GM12873 (cell line): ENCODE measurements at regions not wholly inside any gene's neighbourhood (a gene's known extent, or its start where the extent isn't known, plus 50 kb on each side); places are given as distances from the start of the nearest gene placed in this dataset.

Experiments
- TF ChIP-seq, protein P1 (sequence below): IDR thresholded peaks from 2 replicates; pipeline ENCODE4 v1.5.1; 2012; ENCODE audit warnings: low read depth, mild to moderate bottlenecking, moderate library complexity, low read length, control low read depth; ENCODE audit not compliant: insufficient read depth; ENCODE audit errors: missing control alignments

DNA sequence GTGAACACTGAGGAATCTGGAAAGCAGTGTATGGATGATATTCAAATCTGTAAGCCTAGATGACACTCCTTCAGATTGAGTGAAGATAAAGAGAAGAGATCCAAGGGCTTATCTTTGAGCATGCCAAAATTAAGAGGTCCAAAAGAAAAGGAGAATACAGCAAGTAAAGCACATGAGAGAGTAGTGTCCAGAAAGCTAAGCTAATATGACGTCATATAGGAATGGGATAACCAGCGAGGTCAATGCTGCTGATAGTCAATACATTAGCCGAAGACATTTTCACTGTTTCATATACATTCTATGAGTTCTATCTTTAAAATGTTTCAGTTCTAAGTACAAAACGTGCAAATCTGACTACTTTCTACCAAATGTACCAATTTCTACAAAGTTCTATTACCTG is 975.8 kb downstream of the TLE4 start:
- TF ChIP-seq, protein P1, sequence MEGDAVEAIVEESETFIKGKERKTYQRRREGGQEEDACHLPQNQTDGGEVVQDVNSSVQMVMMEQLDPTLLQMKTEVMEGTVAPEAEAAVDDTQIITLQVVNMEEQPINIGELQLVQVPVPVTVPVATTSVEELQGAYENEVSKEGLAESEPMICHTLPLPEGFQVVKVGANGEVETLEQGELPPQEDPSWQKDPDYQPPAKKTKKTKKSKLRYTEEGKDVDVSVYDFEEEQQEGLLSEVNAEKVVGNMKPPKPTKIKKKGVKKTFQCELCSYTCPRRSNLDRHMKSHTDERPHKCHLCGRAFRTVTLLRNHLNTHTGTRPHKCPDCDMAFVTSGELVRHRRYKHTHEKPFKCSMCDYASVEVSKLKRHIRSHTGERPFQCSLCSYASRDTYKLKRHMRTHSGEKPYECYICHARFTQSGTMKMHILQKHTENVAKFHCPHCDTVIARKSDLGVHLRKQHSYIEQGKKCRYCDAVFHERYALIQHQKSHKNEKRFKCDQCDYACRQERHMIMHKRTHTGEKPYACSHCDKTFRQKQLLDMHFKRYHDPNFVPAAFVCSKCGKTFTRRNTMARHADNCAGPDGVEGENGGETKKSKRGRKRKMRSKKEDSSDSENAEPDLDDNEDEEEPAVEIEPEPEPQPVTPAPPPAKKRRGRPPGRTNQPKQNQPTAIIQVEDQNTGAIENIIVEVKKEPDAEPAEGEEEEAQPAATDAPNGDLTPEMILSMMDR: no peak

DNA sequence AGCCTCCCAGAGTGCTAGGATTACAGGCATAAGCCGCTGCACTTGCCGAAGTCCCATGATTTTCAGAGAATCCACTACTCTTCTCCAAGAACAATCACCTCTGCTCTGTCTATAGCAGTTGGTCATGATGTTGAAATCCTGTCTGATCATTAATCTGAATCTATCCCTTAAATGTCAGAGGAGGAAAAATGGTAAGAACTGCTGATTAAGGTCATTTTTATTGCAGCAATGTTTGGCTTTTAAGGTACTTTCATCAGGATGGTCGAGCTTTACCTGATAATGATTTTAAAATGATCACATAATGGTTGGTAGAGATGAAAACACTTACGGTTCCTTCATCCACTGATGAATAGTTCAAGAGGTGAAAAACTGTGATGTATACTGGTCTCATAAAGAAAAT is 968.6 kb downstream of the TLE4 start:
- TF ChIP-seq, protein P1: no peak

DNA sequence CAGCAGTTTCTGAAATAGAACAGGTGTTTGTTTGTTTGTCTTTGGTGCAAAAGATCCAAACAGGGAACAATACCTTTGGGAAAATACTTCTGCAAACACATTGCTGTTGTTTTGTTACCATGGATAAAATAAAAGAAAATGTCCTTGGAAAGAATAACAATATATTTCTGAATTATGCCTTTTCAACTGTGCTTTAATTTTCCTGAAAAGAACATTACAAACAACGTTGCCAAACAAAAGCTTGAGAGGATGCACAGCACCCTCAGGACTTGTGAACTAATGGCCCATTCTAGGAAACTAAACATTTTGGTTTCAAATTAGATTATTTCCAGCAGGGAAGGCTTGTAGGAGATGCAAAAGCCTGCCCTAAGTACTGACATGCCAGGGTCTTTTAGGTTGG is 967.2 kb downstream of the TLE4 start:
- TF ChIP-seq, protein P1: no peak

DNA sequence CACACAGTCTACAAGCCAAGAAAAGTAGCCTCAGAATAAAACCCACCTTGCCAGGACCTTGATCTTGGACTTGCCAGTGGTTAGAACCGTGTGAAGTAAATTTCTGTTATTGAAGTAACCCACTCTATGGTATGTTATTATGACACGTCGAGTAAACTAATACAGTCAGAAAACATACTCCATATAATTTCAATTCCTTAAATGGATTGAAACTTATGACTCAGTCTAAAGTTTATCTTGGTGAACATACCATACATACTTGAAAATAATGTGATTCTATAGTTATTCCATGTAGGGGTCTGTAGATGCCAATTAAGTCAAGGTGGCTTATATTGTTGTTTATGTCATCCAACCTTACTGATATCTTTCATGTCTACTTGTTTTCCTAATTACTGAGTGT is 950.7 kb downstream of the TLE4 start:
- TF ChIP-seq, protein P1: no peak

DNA sequence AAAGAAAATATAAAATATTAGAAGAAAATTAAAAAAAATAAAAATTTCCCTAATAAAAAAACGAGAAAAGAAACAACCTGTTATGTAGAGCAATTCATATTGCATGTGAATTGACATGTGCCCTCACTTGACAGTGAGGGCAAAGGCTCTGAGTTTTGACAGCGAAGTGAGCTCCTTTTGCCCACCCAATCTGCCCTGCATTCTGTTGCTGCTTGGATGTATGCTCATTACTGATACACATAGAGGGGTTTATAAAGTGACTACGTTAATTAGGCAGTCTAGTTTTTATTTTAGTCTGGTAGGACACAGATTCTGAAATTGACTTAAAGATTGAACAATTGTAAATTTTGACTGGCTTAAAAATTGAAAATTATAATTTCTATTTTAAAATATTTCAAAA is 949.4 kb downstream of the TLE4 start:
- TF ChIP-seq, protein P1: no peak

GRCh38 chr9:80520231-80520630 is 948.5 kb downstream of the TLE4 start:
- TF ChIP-seq, protein P1: no peak

- TF ChIP-seq, protein P1: no peak
Measured at GRCh38 chr9:80518441-80518840, 946.7 kb downstream of the TLE4 start.

GRCh38 chr9:80516679-80517078 is 944.9 kb downstream of the TLE4 start:
- TF ChIP-seq, protein P1: no peak
